ENCODE measurements at regions not wholly inside any gene's neighbourhood (a gene's known extent, or its start where the extent isn't known, plus 50 kb on each side); places are given as distances from the start of the nearest gene placed in this dataset.

DNA sequence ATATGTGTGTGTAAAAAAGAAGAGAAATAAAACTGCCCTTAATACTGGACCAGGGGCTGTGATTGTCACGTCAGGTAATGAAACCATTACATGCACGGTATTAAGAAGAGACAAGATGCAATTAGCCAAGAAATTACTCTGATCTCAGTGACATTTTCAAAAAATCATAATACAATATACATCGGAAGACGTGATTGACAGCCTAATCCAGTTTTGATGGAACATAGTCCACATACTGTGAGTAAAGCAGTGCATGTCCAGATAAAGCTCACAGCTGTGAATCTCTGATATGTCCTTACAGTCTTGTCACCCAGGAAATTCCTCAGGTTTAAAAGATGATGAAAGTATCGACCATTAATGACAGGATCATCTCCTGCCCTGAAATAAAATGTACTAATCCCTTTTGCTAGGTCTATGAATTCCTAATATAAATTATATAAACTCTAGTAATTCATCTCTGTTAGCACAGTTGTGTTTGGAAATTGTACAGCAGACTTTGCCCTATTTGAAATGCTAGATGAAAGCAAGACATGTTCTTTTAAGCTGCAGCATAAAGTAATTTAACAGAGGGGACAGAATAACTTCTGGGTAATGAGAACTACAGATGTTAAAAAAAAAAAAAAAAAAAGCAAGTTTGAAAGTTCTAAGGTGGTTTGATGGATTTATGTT is 119.5 kb upstream of the TMCO5A start:
- H3K27ac ChIP-seq (ENCODE audit: low read depth, low read length), result no peak overlapping the region
- no peaks in the 10 kb centered on the region for H4K20me1 ChIP-seq (ENCODE audit: control insufficient read depth, insufficient read depth, low read depth, low read length)
- no peaks in the 10 kb centered on the region for H3K4me1 ChIP-seq (ENCODE audit: control insufficient read depth, low read length)
- no peak overlapping the region for H3K4me2 ChIP-seq (ENCODE audit: low read length)
- H3K9me3 ChIP-seq (ENCODE audit: control insufficient read depth, insufficient read depth, low read length), result no peaks in the 10 kb centered on the region
- no peaks in the 10 kb centered on the region for H3K9me2 ChIP-seq (replicated peaks; ENCODE audit: control insufficient read depth, low read length)
- no peaks in the 10 kb centered on the region for H3K36me3 ChIP-seq (ENCODE audit: control insufficient read depth, low read length)
- H3K27me3 ChIP-seq (ENCODE audit: control insufficient read depth, low read length), result no peaks in the 10 kb centered on the region
- H3F3A ChIP-seq (ENCODE audit: control insufficient read depth, insufficient read depth), result no peaks in the 10 kb centered on the region
- H3K4me3 ChIP-seq (ENCODE audit: low read length), result no peak overlapping the region
- no peaks in the 10 kb centered on the region for H3K79me2 ChIP-seq (ENCODE audit: control insufficient read depth, low read length)
- TF ChIP-seq CTCF (IDR thresholded peaks at IDR 0.05; ENCODE audit: low read depth, low read length, poor library complexity, severe bottlenecking), result no peak

GRCh38 chr15:37818152-37818677 is 116.2 kb upstream of the TMCO5A start:
- no peak overlapping the region for H3K27ac ChIP-seq (ENCODE audit: low read depth, low read length)
- H3K9me2 ChIP-seq (replicated peaks; ENCODE audit: control insufficient read depth, low read length), result no peaks in the 10 kb centered on the region
- no peak overlapping the region for H3K4me2 ChIP-seq (ENCODE audit: low read length)
- H3K4me1 ChIP-seq (ENCODE audit: control insufficient read depth, low read length), result no peaks in the 10 kb centered on the region
- no peaks in the 10 kb centered on the region for H3K9me3 ChIP-seq (ENCODE audit: control insufficient read depth, insufficient read depth, low read length)
- no peaks in the 10 kb centered on the region for H3K79me2 ChIP-seq (ENCODE audit: control insufficient read depth, low read length)
- no peaks in the 10 kb centered on the region for H3F3A ChIP-seq (ENCODE audit: control insufficient read depth, insufficient read depth)
- H3K36me3 ChIP-seq (ENCODE audit: control insufficient read depth, low read length), result no peaks in the 10 kb centered on the region
- no peak for TF ChIP-seq CTCF (IDR thresholded peaks at IDR 0.05; ENCODE audit: low read depth, low read length, poor library complexity, severe bottlenecking)
- no peaks in the 10 kb centered on the region for H3K27me3 ChIP-seq (ENCODE audit: control insufficient read depth, low read length)
- no peaks in the 10 kb centered on the region for H4K20me1 ChIP-seq (ENCODE audit: control insufficient read depth, insufficient read depth, low read depth, low read length)
- H3K4me3 ChIP-seq (ENCODE audit: low read length), result no peak overlapping the region

- Histone ChIP-seq H3K4me1 (ENCODE audit: control insufficient read depth, low read length) (no peaks in the 10 kb centered on the region), H4K20me1 (ENCODE audit: control insufficient read depth, insufficient read depth, low read depth, low read length) (no peaks in the 10 kb centered on the region), H3K9me3 (ENCODE audit: control insufficient read depth, insufficient read depth, low read length) (no peaks in the 10 kb centered on the region), H3K27ac (ENCODE audit: low read depth, low read length) (no peak overlapping the region), H3K4me3 (ENCODE audit: low read length) (no peak overlapping the region), H3K4me2 (ENCODE audit: low read length) (no peak overlapping the region), H3K79me2 (ENCODE audit: control insufficient read depth, low read length) (no peaks in the 10 kb centered on the region), H3K9me2 (replicated peaks; ENCODE audit: control insufficient read depth, low read length) (no peaks in the 10 kb centered on the region), H3K36me3 (ENCODE audit: control insufficient read depth, low read length) (no peaks in the 10 kb centered on the region), H3F3A (ENCODE audit: control insufficient read depth, insufficient read depth) (no peaks in the 10 kb centered on the region), H3K27me3 (ENCODE audit: control insufficient read depth, low read length) (no peaks in the 10 kb centered on the region)
- TF ChIP-seq CTCF (IDR thresholded peaks at IDR 0.05; ENCODE audit: low read depth, low read length, poor library complexity, severe bottlenecking), result no peak
- TF ChIP-seq EZH2phosphoT487 (IDR thresholded peaks at IDR 0.05; ENCODE audit: borderline replicate concordance, low read length), result no peak
Measured at GRCh38 chr15:37819191-37819590, 115.2 kb upstream of the TMCO5A start.
